ENCODE measurements at regions not wholly inside any gene's neighbourhood (a gene's known extent, or its start where the extent isn't known, plus 50 kb on each side); places are given as distances from the start of the nearest gene placed in this dataset.

DNA sequence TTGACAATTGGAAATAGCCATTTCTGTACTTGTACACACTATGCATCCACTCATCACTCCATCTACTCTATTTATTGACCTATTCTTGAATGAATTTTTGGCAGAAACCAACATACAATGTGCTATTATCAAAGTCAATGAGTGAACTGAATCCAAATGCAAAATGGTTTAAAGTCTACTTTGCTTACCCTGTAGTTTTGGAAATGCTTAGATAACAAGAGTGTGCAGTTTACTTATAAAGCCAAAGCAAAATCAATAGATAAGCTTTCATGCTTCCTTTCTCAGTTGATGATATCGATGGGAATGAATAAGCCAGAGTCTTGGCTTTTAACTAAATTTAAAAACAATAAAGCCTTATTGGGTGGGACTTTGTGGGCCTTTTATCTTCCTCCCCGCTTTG is 58.9 kb upstream of the SPANXB1 start:
- DNase-seq (ENCODE audit: low spot score in 2 of 2): no peak
- in situ Hi-C loops (cut with MboI; ENCODE audit: low sequenced_read_pairs): no loop called here

DNA sequence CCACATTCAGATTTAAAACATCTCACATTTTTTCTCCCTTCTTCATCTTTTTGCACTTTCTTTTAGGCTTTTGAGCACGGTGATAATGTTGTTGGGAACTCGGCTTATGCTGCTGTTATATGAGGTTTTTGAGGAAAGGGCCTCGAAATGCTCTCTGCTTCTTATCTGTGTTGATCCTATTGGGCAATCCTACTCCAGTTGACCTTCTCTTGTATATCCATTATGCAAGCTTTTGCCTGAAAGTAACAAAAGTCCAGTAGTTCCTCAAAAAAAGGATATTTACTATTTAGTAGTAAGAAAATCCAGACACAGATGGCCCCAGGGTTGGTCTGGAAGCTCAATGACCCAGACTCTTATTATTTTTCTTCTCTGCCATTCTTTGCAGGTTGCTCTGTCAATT is 57.7 kb upstream of the SPANXB1 start:
- H3K27me3 ChIP-seq (ENCODE audit: low read depth): no peaks in the 10 kb centered on the region
- no peaks in the 10 kb centered on the region for H3K36me3 ChIP-seq (replicated peaks)
- no peaks in the 10 kb centered on the region for H3K9me3 ChIP-seq
- in situ Hi-C loops (cut with MboI; ENCODE audit: low sequenced_read_pairs): no loop called here
- H3K4me1 ChIP-seq: no peaks in the 10 kb centered on the region
- no peak overlapping the region for H3K4me3 ChIP-seq
- no peak for DNase-seq (ENCODE audit: low spot score in 2 of 2)

More for the DNA sequence above, 58.9 kb upstream of the SPANXB1 start:
- Histone ChIP-seq H3K9me3 (no peaks in the 10 kb centered on the region), H3K4me3 (no peak overlapping the region), H3K36me3 (replicated peaks) (no peaks in the 10 kb centered on the region), H3K4me1 (no peaks in the 10 kb centered on the region), H3K27me3 (ENCODE audit: low read depth) (no peaks in the 10 kb centered on the region)

DNA sequence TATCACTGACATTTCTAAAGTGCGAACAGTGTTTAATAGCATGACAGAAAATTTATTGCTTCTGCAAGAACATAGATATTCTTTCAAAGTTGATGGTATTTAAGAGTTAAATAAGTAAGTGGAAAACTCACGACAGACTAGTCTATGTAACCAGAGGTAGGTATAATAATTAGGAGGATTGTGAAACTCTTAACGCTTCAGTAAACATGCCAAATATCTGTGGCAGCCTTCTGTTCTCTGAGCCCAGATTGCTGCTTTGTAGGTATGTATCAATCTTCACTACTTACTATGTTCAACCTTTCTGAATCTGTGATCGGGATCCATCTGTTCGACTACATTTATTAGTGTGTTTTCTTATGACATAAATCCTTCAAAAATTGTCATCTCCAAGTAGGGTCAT is 53.6 kb upstream of the SPANXB1 start:
- Histone ChIP-seq H3K27me3 (ENCODE audit: low read depth) (no peaks in the 10 kb centered on the region), H3K9me3 (no peaks in the 10 kb centered on the region; the same call in 1 of the 2 replicates), H3K4me3 (no peak overlapping the region), H3K4me1 (no peaks in the 10 kb centered on the region), H3K36me3 (replicated peaks) (no peaks in the 10 kb centered on the region)
- DNase-seq (ENCODE audit: low spot score in 2 of 2): no peak
- in situ Hi-C loops (cut with MboI; ENCODE audit: low sequenced_read_pairs): no loop called here

- H3K36me3 ChIP-seq (replicated peaks): no peaks in the 10 kb centered on the region
- in situ Hi-C loops (cut with MboI; ENCODE audit: low sequenced_read_pairs): no loop called here
- H3K9me3 ChIP-seq: no peaks in the 10 kb centered on the region; the same call in 1 of the 2 replicates
- H3K4me3 ChIP-seq: no peak overlapping the region
- H3K27me3 ChIP-seq (ENCODE audit: low read depth): no peaks in the 10 kb centered on the region
- no peaks in the 10 kb centered on the region for H3K4me1 ChIP-seq
- DNase-seq (ENCODE audit: low spot score in 2 of 2): no peak
Observed at GRCh38 chrX:140949233-140949632, 53.2 kb upstream of the SPANXB1 start.

Data from HAP-1 (cell line).